ENCODE measurements at regions not wholly inside any gene's neighbourhood (a gene's known extent, or its start where the extent isn't known, plus 50 kb on each side); places are given as distances from the start of the nearest gene placed in this dataset.

DNA sequence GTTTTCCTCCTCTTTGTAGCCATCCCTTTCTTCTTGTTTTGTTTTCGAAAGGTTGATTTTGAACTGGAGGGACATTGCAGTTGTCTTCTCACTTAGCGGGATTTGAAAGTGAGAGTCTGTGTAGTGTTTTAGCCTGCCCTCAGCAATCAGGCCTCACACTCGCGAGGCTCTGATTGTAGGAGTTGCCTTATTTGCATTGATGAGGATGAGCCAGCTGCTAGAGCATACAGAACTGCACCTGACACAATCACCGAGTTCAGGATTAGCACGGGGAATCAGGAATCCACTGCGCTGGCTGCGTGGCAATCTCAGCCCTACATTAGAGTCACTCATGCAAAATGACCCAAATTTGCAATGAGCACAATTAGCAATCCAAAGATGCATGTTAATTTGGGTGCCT, 122.5 kb upstream of the TMEM161B start:
- Histone ChIP-seq H3K4me3 (ENCODE audit: low read depth, low read length, poor library complexity, severe bottlenecking) (no peak overlapping the region), H3K79me2 (ENCODE audit: insufficient read depth, low read length) (no peaks in the 10 kb centered on the region), H3K9me3 (ENCODE audit: low read length) (no peaks in the 10 kb centered on the region), H2AFZ (ENCODE audit: low read length) (no peak overlapping the region), H3K27me3 (ENCODE audit: insufficient read depth, low read length) (no peaks in the 10 kb centered on the region), H3K9me2 (ENCODE audit: low read depth, low read length) (no peaks in the 10 kb centered on the region), H3K36me3 (ENCODE audit: insufficient read depth, low read length) (no peaks in the 10 kb centered on the region), H3K27ac (ENCODE audit: low read depth, low read length, poor library complexity, severe bottlenecking) (no peak overlapping the region), H3F3A (ENCODE audit: insufficient read depth, low read length) (no peaks in the 10 kb centered on the region), H4K20me1 (ENCODE audit: insufficient read depth, low read length) (no peaks in the 10 kb centered on the region), H3K4me2 (ENCODE audit: low read length) (no peak overlapping the region), H3K9ac (ENCODE audit: low read length) (no peak overlapping the region), H3K4me1 (ENCODE audit: insufficient read depth, low read length, severe bottlenecking) (no peaks in the 10 kb centered on the region)
- TF ChIP-seq CTCF (IDR thresholded peaks at IDR 0.05; ENCODE audit: low read length) (no peak), EZH2 (IDR thresholded peaks at IDR 0.05; ENCODE audit: borderline replicate concordance, low read length) (no peak)

GRCh38 chr5:88390481-88390880, 121.8 kb upstream of the TMEM161B start:
- Histone ChIP-seq H3K4me3 (ENCODE audit: low read depth, low read length, poor library complexity, severe bottlenecking) (no peak overlapping the region), H4K20me1 (ENCODE audit: insufficient read depth, low read length) (no peaks in the 10 kb centered on the region), H3K27ac (ENCODE audit: low read depth, low read length, poor library complexity, severe bottlenecking) (no peak overlapping the region), H3K79me2 (ENCODE audit: insufficient read depth, low read length) (no peaks in the 10 kb centered on the region), H3K9me3 (ENCODE audit: low read length) (no peaks in the 10 kb centered on the region), H3K27me3 (ENCODE audit: insufficient read depth, low read length) (no peaks in the 10 kb centered on the region), H3K4me2 (ENCODE audit: low read length) (no peak overlapping the region), H3K36me3 (ENCODE audit: insufficient read depth, low read length) (no peaks in the 10 kb centered on the region), H3K9me2 (ENCODE audit: low read depth, low read length) (no peaks in the 10 kb centered on the region), H3F3A (ENCODE audit: insufficient read depth, low read length) (no peaks in the 10 kb centered on the region), H2AFZ (ENCODE audit: low read length) (no peak overlapping the region), H3K9ac (ENCODE audit: low read length) (no peak overlapping the region), H3K4me1 (ENCODE audit: insufficient read depth, low read length, severe bottlenecking) (no peaks in the 10 kb centered on the region)
- TF ChIP-seq EZH2 (IDR thresholded peaks at IDR 0.05; ENCODE audit: borderline replicate concordance, low read length) = no peak
- no peak for TF ChIP-seq CTCF (IDR thresholded peaks at IDR 0.05; ENCODE audit: low read length)

DNA sequence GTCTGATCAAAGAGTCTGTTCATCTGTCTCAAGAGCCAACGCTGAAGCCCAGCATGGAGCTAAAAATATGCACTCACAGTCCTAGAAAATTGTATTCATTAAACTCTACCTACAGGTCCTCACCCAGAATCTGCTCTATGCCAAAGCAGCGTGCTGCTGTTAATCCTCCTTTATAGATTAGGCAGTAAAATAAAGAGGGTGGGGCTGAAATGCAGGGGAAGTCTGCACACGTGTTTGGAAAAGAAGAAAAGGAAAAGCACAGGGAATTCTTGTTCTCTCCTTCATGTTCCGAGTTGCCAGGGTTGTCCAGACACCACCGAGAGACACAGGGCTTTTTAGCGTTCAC, 121.4 kb upstream of the TMEM161B start:
- TF ChIP-seq EZH2 (IDR thresholded peaks at IDR 0.05; ENCODE audit: borderline replicate concordance, low read length) = no peak
- H3K36me3 ChIP-seq (ENCODE audit: insufficient read depth, low read length) = no peaks in the 10 kb centered on the region
- no peak overlapping the region for H3K4me3 ChIP-seq (ENCODE audit: low read depth, low read length, poor library complexity, severe bottlenecking)
- no peaks in the 10 kb centered on the region for H3F3A ChIP-seq (ENCODE audit: insufficient read depth, low read length)
- H2AFZ ChIP-seq (ENCODE audit: low read length) = no peak overlapping the region
- H3K9me3 ChIP-seq (ENCODE audit: low read length) = no peaks in the 10 kb centered on the region
- no peaks in the 10 kb centered on the region for H3K27me3 ChIP-seq (ENCODE audit: insufficient read depth, low read length)
- H4K20me1 ChIP-seq (ENCODE audit: insufficient read depth, low read length) = no peaks in the 10 kb centered on the region
- H3K4me1 ChIP-seq (ENCODE audit: insufficient read depth, low read length, severe bottlenecking) = no peaks in the 10 kb centered on the region
- no peak overlapping the region for H3K4me2 ChIP-seq (ENCODE audit: low read length)
- no peak overlapping the region for H3K9ac ChIP-seq (ENCODE audit: low read length)
- no peaks in the 10 kb centered on the region for H3K9me2 ChIP-seq (ENCODE audit: low read depth, low read length)
- H3K27ac ChIP-seq (ENCODE audit: low read depth, low read length, poor library complexity, severe bottlenecking) = no peak overlapping the region
- no peaks in the 10 kb centered on the region for H3K79me2 ChIP-seq (ENCODE audit: insufficient read depth, low read length)

- no peaks in the 10 kb centered on the region for H3K79me2 ChIP-seq (ENCODE audit: insufficient read depth, low read length)
- no peaks in the 10 kb centered on the region for H3K4me1 ChIP-seq (ENCODE audit: insufficient read depth, low read length, severe bottlenecking)
- no peak overlapping the region for H3K4me3 ChIP-seq (ENCODE audit: low read depth, low read length, poor library complexity, severe bottlenecking)
- TF ChIP-seq EZH2 (IDR thresholded peaks at IDR 0.05; ENCODE audit: borderline replicate concordance, low read length) (no peak), CTCF (IDR thresholded peaks at IDR 0.05; ENCODE audit: low read length) (no peak)
- no peaks in the 10 kb centered on the region for H3K36me3 ChIP-seq (ENCODE audit: insufficient read depth, low read length)
- no peak overlapping the region for H3K9ac ChIP-seq (ENCODE audit: low read length)
- H3K27ac ChIP-seq (ENCODE audit: low read depth, low read length, poor library complexity, severe bottlenecking) = no peak overlapping the region
- no peaks in the 10 kb centered on the region for H3K27me3 ChIP-seq (ENCODE audit: insufficient read depth, low read length)
- H4K20me1 ChIP-seq (ENCODE audit: insufficient read depth, low read length) = no peaks in the 10 kb centered on the region
- no peaks in the 10 kb centered on the region for H3K9me2 ChIP-seq (ENCODE audit: low read depth, low read length)
- no peaks in the 10 kb centered on the region for H3K9me3 ChIP-seq (ENCODE audit: low read length)
- H3F3A ChIP-seq (ENCODE audit: insufficient read depth, low read length) = no peaks in the 10 kb centered on the region
- H2AFZ ChIP-seq (ENCODE audit: low read length) = no peak overlapping the region
- H3K4me2 ChIP-seq (ENCODE audit: low read length) = no peak overlapping the region
These were observed 120.9 kb upstream of the TMEM161B start for GRCh38 chr5:88389338-88390095.

Measured in OCI-LY1 (cell line).